GM21526 (cell line): ENCODE measurements at regions not wholly inside any gene's neighbourhood (a gene's known extent, or its start where the extent isn't known, plus 50 kb on each side); places are given as distances from the start of the nearest gene placed in this dataset.

Experiments used
- ATAC-seq: cut with Tn5 transposase; IDR thresholded peaks from one replicate; pipeline ENCODE4 v1.9.1; 2021; ENCODE audit warnings: moderate library complexity; ENCODE audit not compliant: unreplicated experiment, low FRiP score

- ATAC-seq = no peak
Measured at GRCh38 chr17:56083475-56083874, 69.8 kb upstream of the ANKFN1 start.

GRCh38 chr17:56085576-56086267 lies 67.6 kb upstream of the ANKFN1 start:
- ATAC-seq = no peak

DNA sequence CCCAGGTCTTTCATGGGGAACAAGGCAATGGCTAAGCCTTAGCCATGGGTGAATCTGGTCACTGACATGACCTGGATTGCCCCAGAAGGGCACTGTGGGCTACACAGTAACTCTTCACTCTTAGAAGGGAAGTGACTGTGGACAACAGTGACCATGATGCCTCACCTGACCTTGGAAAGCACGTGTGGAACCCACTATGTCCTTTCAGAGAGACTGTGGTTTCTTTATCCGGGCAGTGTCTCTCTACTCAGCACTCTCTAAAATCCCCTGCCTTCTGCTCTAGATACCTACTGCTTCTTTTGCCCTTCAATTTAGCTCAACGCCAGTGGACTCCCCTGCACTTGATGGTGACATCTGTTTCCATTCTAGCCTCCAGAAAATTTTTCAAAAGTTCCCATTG lies 66.1 kb upstream of the ANKFN1 start:
- no peak for ATAC-seq

DNA sequence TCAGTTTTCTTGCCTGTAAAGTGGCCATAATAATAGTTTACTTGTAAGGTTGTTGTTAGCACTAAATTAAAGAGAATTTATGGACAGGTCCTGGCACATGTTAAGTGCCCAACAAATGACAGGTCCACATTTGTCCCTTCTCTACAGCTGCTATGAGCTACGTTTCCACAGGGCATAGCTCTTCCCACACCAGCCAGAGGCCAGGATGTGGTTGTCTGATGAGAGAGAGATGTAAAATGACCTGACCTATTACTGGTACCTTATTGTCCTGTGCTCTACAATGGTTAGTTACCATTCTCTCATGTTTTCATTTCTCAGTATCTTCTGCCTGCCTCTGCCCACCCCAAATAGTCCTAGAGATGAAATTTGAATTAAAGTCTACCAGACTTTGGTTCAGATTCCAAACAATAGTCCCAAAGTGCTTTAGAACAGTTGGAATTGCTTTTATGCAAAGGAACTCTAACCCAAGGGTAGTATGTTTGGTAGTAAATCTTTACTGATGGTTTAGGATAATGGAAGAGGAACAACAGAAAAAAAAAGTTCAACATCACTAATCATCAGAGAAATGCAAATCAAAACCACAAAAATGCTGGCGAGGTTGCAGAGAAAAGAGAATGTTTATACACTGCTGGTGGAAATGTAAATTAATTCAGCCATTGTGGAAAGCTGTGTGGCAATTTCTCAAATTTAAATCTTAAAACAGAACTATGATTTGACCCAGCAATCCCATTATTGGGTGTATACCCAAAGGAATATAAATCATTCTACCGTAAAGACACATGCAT lies 57.1 kb upstream of the ANKFN1 start:
- ATAC-seq = no peak

DNA sequence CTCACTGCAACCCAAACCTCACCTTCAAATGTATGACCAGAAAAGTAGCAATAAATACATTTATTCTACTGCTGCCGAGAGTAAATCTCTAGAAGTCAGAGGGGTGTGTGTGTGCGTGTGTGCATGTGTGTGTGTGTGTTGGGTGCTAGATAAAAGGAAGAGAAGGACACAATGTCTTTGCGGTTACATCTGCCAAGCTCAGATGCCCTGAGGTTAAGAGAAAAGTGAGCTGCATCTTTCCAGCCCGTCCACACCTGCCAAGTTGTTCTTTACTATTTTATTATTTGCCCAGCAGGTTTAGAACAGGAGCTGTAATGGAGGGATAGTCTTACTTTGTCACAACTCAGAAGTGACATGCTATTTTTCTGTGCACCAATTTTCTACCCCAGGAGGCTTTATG lies 54.5 kb upstream of the ANKFN1 start:
- ATAC-seq = no peak

GRCh38 chr17:56099649-56100048 lies 53.6 kb upstream of the ANKFN1 start:
- no peak for ATAC-seq
